ENCODE measurements at regions not wholly inside any gene's neighbourhood (a gene's known extent, or its start where the extent isn't known, plus 50 kb on each side); places are given as distances from the start of the nearest gene placed in this dataset.
"Not testable (repeated sequence)": the region's sequence is repeated elsewhere in the genome, so short reads cannot be mapped to it uniquely, and the experiment has no call there.

- H3K27ac Mint-ChIP-seq = no peak overlapping the region
- H3K36me3 Mint-ChIP-seq (ENCODE audit: low read depth) = peaks cover 99% of the 10 kb centered on the region
- no peaks in the 10 kb centered on the region for H3K9me3 Mint-ChIP-seq
- no peaks in the 10 kb centered on the region for H3K27me3 Mint-ChIP-seq
- peaks cover 5% of the 10 kb centered on the region for H3K4me1 Mint-ChIP-seq (ENCODE audit: low read depth)
- no peak overlapping the region for H3K4me3 Mint-ChIP-seq
- DNase-seq = no peak
These were observed 89.3 kb upstream of the ZNF746 start for GRCh38 chr7:149586646-149587645.

GRCh38 chr7:149584530-149584929, 86.9 kb upstream of the ZNF746 start:
- H3K27me3 Mint-ChIP-seq = no peaks in the 10 kb centered on the region
- no peak overlapping the region for H3K27ac Mint-ChIP-seq
- H3K4me3 Mint-ChIP-seq = no peak overlapping the region
- peaks cover 10% of the 10 kb centered on the region for H3K9me3 Mint-ChIP-seq
- H3K4me1 Mint-ChIP-seq (ENCODE audit: low read depth) = peaks cover 14% of the 10 kb centered on the region
- no peak for DNase-seq
- H3K36me3 Mint-ChIP-seq (ENCODE audit: low read depth) = peaks cover 99% of the 10 kb centered on the region

GRCh38 chr7:149584009-149584408, 86.4 kb upstream of the ZNF746 start:
- H3K9me3 Mint-ChIP-seq = peaks cover 10% of the 10 kb centered on the region
- no peak overlapping the region for H3K4me3 Mint-ChIP-seq
- H3K36me3 Mint-ChIP-seq (ENCODE audit: low read depth) = peaks cover 99% of the 10 kb centered on the region
- H3K27me3 Mint-ChIP-seq = no peaks in the 10 kb centered on the region
- peaks cover 14% of the 10 kb centered on the region for H3K4me1 Mint-ChIP-seq (ENCODE audit: low read depth)
- DNase-seq = no peak
- H3K27ac Mint-ChIP-seq = no peak overlapping the region

- Mint-ChIP-seq H3K27ac (no peak overlapping the region), H3K36me3 (ENCODE audit: low read depth) (peaks cover 89% of the 10 kb centered on the region), H3K4me3 (no peak overlapping the region), H3K27me3 (no peaks in the 10 kb centered on the region), H3K9me3 (peaks cover 24% of the 10 kb centered on the region), H3K4me1 (ENCODE audit: low read depth) (peaks cover 14% of the 10 kb centered on the region)
- no peak for DNase-seq
These were observed 82.7 kb upstream of the ZNF746 start for GRCh38 chr7:149580328-149580727.

- H3K4me3 Mint-ChIP-seq, H3K27ac Mint-ChIP-seq, H3K27me3 Mint-ChIP-seq, DNase-seq: not testable (repeated sequence)
- Mint-ChIP-seq H3K9me3 (peaks cover 25% of the 10 kb centered on the region), H3K36me3 (ENCODE audit: low read depth) (peaks cover 83% of the 10 kb centered on the region), H3K4me1 (ENCODE audit: low read depth) (peaks cover 14% of the 10 kb centered on the region)
These were observed 81.8 kb upstream of the ZNF746 start for GRCh38 chr7:149579365-149579764.

DNA sequence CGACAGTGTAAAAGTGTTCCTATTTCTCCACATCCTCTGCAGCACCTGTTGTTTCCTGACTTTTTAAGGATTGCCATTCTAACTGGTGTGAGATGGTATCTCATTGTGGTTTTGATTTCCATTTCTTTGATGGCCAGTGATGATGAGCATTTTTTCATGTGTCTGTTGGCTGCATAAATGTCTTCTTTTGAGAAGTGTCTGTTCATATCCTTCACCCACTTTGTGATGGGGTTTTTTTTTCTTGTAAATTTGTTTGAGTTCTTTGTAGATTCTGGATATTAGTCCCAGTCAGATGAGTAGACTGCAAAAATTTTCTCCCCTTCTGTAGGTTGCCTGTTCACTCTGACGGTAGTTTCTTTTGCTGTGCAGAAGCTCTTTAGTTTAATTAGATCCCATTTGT, 76.8 kb upstream of the ZNF746 start:
- not testable (repeated sequence) for H3K27me3 Mint-ChIP-seq; H3K27ac Mint-ChIP-seq; H3K4me1 Mint-ChIP-seq (ENCODE audit: low read depth); H3K4me3 Mint-ChIP-seq; DNase-seq
- Mint-ChIP-seq H3K9me3 (peaks cover 46% of the 10 kb centered on the region), H3K36me3 (ENCODE audit: low read depth) (peaks cover 79% of the 10 kb centered on the region)

DNA sequence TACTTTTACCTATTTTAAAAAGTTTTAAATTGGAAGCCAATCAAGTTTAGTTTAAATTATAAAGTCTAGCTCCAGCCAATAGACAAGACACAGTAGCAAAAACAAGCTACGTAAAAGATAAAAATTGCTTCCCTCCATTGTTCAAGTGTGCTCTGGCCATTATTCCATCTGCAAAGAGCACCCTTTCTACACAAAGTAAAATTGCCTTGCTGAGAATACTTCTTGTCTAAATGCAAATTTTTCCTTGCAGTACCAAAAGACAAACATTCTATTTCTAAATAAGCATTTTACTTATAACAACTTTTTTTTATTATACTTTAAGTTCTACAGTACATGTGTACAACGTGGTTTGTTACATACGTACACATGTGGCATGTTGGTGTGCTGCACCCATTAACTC, 75.9 kb upstream of the ZNF746 start:
- H3K27ac Mint-ChIP-seq = no peak overlapping the region
- peaks cover 77% of the 10 kb centered on the region for H3K36me3 Mint-ChIP-seq (ENCODE audit: low read depth)
- peaks cover 47% of the 10 kb centered on the region for H3K9me3 Mint-ChIP-seq
- no peak for DNase-seq
- no peaks in the 10 kb centered on the region for H3K27me3 Mint-ChIP-seq
- no peak overlapping the region for H3K4me3 Mint-ChIP-seq
- H3K4me1 Mint-ChIP-seq (ENCODE audit: low read depth) = no peaks in the 10 kb centered on the region

GRCh38 chr7:149572920-149573319, 75.3 kb upstream of the ZNF746 start:
- not testable (repeated sequence) for H3K4me3 Mint-ChIP-seq; H3K27me3 Mint-ChIP-seq; DNase-seq; H3K4me1 Mint-ChIP-seq (ENCODE audit: low read depth); H3K27ac Mint-ChIP-seq
- Mint-ChIP-seq H3K9me3 (peaks cover 46% of the 10 kb centered on the region), H3K36me3 (ENCODE audit: low read depth) (peaks cover 77% of the 10 kb centered on the region)

DNA sequence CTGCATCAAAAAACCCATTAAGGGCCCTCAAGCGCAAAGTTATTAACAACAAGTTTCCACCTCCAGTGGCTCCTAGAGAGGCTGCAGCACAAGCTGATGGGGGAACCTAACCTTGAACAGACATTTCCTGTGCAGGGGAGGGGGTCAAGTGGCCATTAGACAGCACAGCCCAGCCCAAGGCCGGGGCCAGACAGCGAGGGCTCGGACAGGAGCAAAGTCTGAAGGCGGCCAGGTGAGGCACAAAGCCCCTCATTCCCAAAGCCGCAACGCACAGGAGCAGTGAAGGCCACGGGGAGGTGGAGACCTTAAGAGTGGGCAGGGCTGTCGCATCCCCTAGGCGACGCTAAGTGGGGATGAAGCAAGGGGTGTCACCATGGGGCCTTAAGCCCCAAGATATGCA, 73.2 kb upstream of the ZNF746 start:
- DNase-seq = no peak
- H3K36me3 Mint-ChIP-seq (ENCODE audit: low read depth) = peaks cover 85% of the 10 kb centered on the region
- no peaks in the 10 kb centered on the region for H3K27me3 Mint-ChIP-seq
- H3K4me1 Mint-ChIP-seq (ENCODE audit: low read depth) = peaks cover 9% of the 10 kb centered on the region
- H3K9me3 Mint-ChIP-seq = peaks cover 45% of the 10 kb centered on the region
- no peak overlapping the region for H3K4me3 Mint-ChIP-seq
- no peak overlapping the region for H3K27ac Mint-ChIP-seq

DNA sequence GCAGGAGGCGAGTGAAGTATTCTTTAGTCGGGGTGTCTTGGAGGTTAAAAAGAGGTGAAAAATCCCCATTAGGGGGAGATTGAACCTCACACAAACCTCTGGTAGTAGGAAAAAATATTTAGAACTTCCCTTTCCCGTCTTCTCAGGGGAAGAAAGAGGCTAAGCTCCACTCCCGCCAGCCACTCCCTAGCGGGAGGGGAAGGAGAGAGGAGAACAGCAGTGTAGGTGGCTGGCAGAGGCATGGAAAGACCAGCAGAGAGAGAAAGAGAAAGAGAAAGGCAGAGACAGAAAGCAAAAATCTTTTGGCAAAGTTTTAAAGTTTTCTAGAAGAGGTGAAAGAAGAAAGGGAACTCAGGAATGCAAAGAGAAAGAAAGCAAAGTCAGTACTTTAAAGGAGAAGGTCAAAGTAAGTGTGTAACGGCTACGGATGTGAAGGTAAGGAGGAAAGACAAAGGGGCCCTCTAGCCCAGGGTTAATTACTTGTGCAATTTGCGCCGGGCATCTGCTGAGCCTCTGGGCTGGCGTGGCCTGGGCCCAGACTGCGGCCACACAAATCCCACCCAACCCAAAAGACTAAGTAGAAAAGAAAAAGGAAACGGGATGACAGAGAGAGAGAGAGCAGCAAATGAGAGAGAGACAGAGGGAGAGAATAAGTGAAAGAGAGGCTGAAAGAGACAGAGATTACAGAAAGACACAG, 72.3 kb upstream of the ZNF746 start:
- H3K4me1 Mint-ChIP-seq (ENCODE audit: low read depth) = peaks cover 13% of the 10 kb centered on the region
- H3K4me3 Mint-ChIP-seq = no peak overlapping the region
- no peaks in the 10 kb centered on the region for H3K27me3 Mint-ChIP-seq
- peaks cover 42% of the 10 kb centered on the region for H3K9me3 Mint-ChIP-seq
- H3K27ac Mint-ChIP-seq = no peak overlapping the region
- no peak for DNase-seq
- peaks cover 88% of the 10 kb centered on the region for H3K36me3 Mint-ChIP-seq (ENCODE audit: low read depth)

- H3K4me3 Mint-ChIP-seq = no peak overlapping the region
- peaks cover 13% of the 10 kb centered on the region for H3K4me1 Mint-ChIP-seq (ENCODE audit: low read depth)
- H3K27me3 Mint-ChIP-seq = no peaks in the 10 kb centered on the region
- DNase-seq = no peak
- no peak overlapping the region for H3K27ac Mint-ChIP-seq
- H3K36me3 Mint-ChIP-seq (ENCODE audit: low read depth) = peaks cover 90% of the 10 kb centered on the region
- H3K9me3 Mint-ChIP-seq = peaks cover 42% of the 10 kb centered on the region
These were observed 71.6 kb upstream of the ZNF746 start for GRCh38 chr7:149569025-149569725.

- Mint-ChIP-seq H3K27me3 (no peaks in the 10 kb centered on the region), H3K9me3 (peaks cover 39% of the 10 kb centered on the region), H3K4me1 (ENCODE audit: low read depth) (peaks cover 13% of the 10 kb centered on the region), H3K4me3 (no peak overlapping the region), H3K36me3 (ENCODE audit: low read depth) (peaks cover 94% of the 10 kb centered on the region), H3K27ac (no peak overlapping the region)
- no peak for DNase-seq
These were observed 70.6 kb upstream of the ZNF746 start for GRCh38 chr7:149568218-149568617.

DNA sequence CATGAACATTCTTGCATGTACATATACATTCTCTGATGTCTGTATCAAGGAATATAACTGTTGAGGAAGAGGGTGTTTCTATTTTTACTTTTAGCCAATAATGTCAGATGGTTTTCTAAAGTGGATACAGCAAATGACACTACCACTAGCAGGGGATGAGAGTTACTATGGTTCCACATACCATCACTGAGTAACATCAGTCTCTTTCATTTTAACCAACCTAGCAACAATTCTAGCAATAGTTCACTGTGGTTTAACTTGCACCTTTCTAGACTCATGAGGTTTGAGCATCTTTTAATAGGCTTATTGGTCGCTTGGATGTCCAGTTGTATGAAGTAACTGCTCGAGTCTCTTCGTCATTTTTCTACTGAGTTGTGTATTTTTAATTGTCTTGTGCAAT, 68.5 kb upstream of the ZNF746 start:
- no peaks in the 10 kb centered on the region for H3K27me3 Mint-ChIP-seq
- peaks cover 91% of the 10 kb centered on the region for H3K36me3 Mint-ChIP-seq (ENCODE audit: low read depth)
- H3K4me3 Mint-ChIP-seq = no peak overlapping the region
- peaks cover 17% of the 10 kb centered on the region for H3K4me1 Mint-ChIP-seq (ENCODE audit: low read depth)
- peaks cover 23% of the 10 kb centered on the region for H3K9me3 Mint-ChIP-seq
- peak overlapping the region; percentile 24 for H3K27ac Mint-ChIP-seq
- no peak for DNase-seq

DNA sequence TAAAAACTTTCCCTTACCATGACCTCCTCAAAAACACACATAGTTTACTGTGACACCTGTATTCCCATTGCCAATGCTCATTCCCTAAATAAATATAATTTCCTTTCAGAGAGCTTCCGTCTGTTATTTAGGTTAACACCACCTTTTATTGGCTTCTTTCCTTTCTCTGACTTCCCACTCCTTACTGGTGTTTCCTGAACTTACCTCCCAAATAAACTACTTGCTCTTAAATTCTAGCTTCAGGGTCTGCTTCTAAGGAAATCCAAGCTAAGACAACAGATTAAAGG, 67.4 kb upstream of the ZNF746 start:
- Mint-ChIP-seq H3K9me3 (peaks cover 17% of the 10 kb centered on the region), H3K4me3 (no peak overlapping the region), H3K36me3 (ENCODE audit: low read depth) (peaks cover 91% of the 10 kb centered on the region), H3K4me1 (ENCODE audit: low read depth) (peaks cover 17% of the 10 kb centered on the region), H3K27ac (no peak overlapping the region), H3K27me3 (no peaks in the 10 kb centered on the region)
- no peak for DNase-seq

Measured in activated T-cell treated with anti-CD3 and anti-CD28 coated beads, Interleukin-2, amount 50 U/mL, for 24 hours (primary cell).